GM12873 (cell line): ENCODE measurements at regions not wholly inside any gene's neighbourhood (a gene's known extent, or its start where the extent isn't known, plus 50 kb on each side); places are given as distances from the start of the nearest gene placed in this dataset.

Experiments used
- CTCF ChIP-seq: IDR thresholded peaks from 2 replicates; pipeline ENCODE4 v1.5.1; 2012; ENCODE audit warnings: low read depth, mild to moderate bottlenecking, moderate library complexity, low read length, control low read depth; ENCODE audit not compliant: insufficient read depth; ENCODE audit errors: missing control alignments

- TF ChIP-seq CTCF = no peak
Observed at GRCh38 chr5:2871282-2871681, 119.8 kb upstream of the IRX2 start.

- no peak for TF ChIP-seq CTCF
Observed at GRCh38 chr5:2869471-2869870, 118.0 kb upstream of the IRX2 start.

DNA sequence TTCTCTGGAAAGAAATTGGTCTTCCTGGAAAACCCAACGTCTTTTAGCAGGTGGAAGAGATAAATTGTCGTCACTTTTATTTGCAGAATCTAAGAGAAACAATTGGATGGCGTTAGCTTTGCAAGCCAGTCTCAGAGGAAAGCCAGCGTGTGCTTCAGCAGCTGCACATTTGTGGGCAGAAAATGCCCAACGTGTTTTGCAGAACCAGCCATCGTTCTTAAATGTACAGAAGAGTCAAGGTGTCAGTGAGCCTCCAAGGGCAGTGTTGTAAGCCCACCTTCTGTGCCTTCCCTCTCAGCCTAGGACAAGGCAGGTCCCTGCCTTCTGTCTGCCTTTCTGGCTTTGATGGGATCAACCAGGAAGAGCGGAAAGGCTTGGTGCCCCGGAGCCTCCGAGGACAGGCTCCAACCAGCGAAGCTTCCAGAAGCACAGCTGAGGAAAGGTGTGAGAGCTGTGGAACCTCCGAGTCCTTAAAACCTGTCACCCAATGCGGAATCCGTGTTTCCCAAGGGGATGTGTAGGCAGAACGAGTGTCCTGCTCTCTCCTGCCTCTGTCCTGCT is 116.0 kb upstream of the IRX2 start:
- no peak for TF ChIP-seq CTCF

- no peak for TF ChIP-seq CTCF
Observed at GRCh38 chr5:2866662-2867372, 115.3 kb upstream of the IRX2 start.

DNA sequence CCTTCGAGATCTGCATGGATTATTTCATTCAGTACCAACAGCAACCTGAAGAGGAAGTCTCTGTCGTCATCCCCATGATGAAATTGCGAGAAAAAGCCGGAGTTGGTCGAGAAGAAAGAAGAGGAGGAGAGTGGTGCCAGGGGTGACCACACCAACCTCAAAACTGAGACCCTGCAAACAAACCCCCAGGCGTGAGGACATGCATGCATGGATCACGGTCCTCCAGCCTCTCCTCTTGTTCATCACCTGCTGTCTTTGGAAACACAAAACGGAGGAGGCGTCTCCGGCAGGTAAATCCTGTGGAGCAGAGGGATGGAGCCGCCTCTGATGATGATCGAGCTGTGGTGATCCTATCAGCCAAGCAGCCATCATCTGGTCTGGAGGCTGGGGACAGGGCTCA is 114.4 kb upstream of the IRX2 start:
- no peak for TF ChIP-seq CTCF

GRCh38 chr5:2864515-2865105 is 113.1 kb upstream of the IRX2 start:
- TF ChIP-seq CTCF = no peak

- no peak for TF ChIP-seq CTCF
Observed at GRCh38 chr5:2863675-2864433, 112.4 kb upstream of the IRX2 start.
